Hippocampal formation (tissue), 2 donors: ENCODE measurements at regions not wholly inside any gene's neighbourhood (a gene's known extent, or its start where the extent isn't known, plus 50 kb on each side); places are given as distances from the start of the nearest gene placed in this dataset.
A peak's percentile ranks its signal among the peaks of the same experiment; 100 is the strongest.

Source experiments
- DNase-seq, 2 donors: peaks; one replicate each; lab custom pipeline; 2025; lab: John Stamatoyannopoulos, UW

DNA sequence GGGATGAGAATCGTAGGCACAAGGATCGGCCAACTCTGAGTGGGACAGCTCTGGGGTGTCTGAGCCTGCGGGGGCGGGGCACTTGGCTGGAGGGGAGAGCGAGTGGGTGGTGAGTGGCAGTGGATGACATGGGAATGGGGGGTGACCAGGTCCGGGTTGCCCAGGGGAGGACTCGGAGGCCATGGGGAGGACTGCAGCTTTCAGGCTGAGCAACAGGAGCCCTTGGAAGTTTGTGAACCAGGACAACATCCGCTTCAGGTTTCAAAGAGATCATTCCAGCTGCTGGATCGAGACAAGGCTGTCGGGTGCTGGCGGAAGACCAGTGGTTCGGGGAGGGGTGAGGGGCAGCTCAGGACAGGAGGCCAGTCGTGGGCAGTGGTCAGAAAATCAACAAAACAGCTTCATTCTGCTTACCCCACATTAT is 124.4 kb upstream of the IRF2BP2 start:
- no peak for DNase-seq

DNA sequence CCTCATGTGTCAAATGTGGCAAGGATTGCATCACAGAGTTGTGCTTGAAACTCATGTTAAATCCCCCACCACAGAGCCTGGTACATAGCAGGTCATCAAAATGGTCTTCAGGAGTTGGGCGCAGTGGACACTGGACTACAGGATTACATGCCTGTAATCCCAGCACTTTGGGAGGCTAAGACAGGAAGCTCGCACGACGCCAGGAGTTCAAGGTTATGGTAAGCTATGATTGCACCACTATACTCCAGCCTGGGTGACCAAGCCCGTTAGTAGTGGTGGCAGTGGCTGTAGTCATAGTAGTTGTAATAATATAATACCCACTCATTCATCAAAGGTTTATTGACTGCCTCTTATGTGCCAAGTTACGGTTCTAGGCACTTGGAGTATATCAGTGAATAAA is 123.4 kb upstream of the IRF2BP2 start:
- DNase-seq, result no peak

DNA sequence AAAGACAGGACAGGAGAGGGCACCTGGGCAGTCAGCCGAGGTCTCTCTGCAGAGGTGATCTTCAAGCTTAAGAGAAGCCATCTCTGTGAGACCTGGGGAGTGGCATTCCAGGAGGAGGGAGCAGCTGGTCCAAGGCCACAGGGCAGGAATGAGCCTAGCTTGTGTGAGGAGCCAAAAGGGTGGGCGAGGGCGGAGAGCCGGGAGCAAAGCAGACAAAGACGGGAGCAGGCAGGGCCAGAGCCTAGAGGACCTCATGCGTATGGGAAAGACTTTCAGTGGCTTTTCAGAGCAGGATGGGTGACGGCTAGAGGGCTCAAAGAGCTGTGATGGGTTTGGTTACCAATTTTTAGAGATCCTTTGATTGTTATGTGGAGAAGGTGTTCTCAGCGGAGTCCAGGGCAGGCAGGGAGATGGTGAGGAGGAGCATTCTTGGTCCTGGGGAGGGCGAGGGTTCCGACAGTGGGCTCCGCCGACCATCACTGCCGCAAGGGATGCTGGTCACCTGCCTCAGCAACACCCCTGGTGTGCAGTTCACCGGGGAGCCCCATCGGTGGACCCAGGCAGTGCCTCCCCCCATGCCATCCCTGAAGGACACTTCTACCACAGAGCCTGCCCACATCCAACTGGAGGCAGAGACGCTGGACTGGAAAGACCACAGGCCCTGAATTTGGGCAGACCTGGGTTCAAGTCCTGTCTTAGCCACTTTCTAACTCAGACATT is 122.9 kb upstream of the IRF2BP2 start:
- DNase-seq, result no peak

DNA sequence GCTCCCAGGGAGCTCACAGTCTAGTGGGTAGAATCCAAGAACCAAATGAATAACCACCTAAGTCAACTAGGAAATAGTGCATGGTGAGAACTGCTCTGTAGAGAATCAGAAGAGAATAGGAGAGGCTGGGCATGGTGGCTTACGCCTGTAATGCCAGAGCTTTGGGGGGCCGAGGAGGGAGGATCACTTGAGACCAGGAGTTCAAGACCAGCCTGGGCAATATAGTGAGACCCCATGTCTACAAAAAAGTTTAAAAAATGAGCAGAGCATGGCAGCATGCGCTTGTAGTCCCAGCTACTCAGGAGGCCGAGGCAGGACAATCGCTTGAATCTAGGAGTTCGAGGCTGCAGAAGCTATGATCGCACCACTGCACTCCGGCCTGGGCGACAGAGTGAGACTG is 122.3 kb upstream of the IRF2BP2 start:
- no peak for DNase-seq

DNA sequence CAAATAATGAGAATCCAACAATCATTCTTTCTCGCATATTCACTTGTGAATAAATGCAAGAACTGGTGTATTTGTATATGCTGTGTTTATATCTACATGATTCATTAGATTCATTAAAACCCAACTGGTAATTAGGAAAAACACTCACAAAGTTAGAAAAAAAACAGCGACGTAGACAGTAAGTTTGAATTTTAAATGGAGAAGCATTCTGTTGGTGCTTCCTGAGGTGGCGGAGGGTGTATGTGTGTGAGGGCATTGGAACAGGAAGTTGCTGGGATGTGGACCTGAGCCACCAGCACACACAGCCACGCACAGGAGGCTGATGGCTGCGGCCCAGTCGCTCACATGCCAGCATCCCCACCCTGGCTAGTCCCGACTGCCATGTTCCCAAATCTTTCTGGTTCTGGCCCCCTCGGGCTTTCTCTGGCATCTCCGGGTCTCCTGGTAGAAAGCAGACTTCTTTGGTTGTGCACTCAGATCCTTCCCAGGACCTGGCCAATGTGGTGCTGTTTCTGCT is 121.6 kb upstream of the IRF2BP2 start:
- DNase-seq, result no peak

DNA sequence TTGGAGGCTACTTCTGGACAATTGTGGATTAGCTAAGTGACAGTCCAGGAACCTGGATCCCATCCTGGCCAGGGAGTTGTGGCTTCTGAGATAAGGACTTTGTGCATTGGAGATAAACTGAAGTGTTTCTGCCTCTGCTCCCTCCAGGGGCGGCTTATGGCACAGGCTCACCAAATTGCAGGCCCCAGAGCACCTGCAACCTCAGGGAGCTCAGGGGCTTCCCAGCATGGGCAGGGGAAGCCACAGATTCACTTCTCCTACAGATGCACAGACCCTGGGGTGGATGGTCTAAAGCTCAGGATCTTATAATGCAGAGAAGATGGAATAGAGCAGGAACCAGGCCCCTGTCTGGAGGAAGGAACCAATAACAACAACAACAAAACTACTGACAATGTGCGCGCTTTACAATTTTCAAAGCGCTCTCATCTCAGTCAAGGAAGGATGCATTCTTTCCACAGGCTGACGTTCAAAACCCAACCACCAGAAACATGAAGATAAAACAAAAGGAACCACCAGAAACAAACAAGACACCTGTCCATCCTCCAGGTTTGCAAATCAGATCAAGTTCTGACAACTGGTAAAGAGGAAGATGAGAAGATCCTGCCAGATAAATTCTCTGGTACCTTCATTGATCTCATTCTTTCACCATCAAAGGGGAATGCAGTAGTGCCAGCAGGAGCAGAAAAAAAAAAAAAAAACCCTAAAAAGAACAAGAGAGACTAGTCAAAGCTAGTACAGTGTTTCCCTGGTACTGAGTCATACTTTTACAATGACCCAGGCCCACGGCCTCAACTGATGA is 121.0 kb upstream of the IRF2BP2 start:
- DNase-seq, result no peak

DNA sequence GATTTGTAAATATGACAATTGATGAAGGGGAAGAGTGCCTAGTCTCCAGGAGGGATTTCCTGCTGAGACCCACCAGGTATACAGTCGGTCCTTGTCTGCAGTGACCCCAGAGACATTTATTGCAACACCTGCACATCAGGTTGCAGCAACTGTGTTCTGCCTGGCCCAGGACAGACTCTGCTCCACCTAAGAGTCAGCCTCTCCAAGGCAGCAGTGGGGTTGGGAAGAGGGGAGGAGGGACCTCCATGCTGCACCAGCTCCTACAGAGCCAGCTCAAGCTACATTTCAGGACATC is 120.4 kb upstream of the IRF2BP2 start:
- no peak for DNase-seq

DNA sequence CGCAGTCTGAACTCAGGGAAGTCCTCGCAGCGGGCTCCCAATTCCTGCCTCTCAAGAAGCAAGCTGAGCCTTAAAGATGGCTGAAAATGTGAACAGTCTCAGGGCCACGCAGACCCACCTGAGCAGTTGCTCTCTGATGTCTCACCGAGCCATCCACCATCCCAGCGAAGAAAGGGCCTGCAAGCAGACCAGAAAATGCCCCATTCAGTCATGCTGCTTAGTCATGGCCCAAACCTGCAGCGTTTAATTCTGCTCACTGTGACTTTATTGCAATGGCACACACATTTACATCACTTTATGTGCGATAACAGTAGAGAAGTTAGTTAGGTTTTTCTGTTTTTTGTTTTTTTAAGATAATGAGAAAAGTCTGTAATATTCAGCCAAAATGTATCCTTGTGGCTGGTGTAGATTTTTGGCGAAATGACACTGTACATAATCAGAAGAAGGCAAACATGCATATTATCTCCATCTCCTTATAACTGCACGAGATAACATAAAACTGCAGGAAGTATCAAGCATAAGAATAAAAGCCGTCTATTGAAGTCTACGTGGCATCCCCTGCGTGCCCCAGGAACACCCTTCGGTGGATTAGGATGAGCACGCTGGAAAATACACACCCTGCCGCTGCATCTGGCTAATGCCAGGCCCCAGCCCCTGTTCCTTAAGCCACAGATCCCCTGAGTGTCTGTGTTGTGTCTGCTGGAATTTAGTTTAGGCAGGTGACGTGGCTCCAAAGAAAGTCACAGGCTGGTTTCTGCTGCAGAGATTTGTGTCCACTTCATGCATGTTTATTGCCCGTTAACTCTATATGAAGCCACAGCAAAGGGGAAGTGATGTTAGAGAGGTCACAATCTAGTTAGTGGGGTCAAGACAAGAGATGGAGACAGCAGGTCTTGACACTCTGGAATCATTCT is 119.8 kb upstream of the IRF2BP2 start:
- DNase-seq, result no peak

DNA sequence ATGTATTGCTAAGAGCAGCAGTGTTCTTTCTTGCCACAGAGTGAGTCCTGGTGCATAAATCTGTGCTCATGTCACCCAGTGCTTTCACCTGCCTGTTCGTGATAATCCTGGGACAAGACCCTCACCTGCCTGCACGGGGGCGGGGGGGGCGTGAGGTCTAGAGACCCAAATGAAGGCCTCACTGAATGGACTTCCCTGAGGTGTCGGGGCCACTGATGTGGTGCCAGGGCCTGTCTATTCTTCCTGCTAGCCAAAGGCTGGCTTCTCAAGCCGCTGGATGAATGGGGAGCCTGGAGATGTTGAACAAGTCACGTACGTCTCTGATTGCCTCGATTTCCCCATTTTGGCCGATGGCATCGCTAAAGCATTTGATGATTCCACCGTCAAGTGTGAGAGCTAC is 118.8 kb upstream of the IRF2BP2 start:
- DNase-seq, result no peak

DNA sequence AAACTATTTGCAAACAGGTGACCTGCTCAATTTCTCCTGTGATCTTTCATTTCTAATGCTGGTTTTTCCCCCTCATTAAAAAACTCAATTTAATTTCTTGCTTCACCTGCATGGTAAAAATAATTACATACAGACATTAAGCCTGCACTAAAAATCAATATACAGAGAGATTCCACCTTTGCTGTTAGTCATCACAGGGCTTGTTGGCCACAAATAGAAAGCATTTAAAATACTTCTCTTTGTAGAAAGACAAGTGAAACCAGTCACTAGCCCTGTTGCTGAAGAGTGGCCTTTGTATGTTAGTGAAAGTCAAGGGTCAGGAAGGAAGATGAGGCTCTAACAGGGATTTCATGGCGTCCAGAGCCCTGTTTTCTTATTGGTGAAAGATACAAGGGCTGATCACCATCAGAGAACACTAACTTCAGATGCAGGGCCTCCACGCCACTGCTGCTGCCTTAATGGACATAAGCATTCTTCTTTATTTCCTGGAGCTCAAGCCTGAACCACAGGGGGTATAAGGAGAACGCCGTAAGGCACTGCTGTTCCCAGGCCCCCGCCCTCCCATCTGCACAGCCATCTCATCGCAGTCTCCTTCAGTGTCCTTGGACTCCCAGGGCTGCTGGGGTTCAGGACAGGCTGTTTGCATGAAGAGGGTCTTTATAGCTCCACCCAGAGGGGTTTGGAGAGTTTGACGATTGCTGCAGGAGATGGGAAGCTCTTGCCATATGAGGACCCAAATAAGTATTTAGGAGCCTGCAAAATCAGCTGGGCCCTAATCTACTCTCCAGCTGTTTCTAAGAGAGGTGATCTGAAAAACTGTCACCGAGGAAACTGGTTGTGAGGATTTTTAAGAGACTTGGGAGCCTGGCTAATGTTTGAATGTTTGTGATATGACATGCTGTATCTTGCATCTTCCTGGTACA is 117.3 kb upstream of the IRF2BP2 start:
- DNase-seq, result no peak

DNA sequence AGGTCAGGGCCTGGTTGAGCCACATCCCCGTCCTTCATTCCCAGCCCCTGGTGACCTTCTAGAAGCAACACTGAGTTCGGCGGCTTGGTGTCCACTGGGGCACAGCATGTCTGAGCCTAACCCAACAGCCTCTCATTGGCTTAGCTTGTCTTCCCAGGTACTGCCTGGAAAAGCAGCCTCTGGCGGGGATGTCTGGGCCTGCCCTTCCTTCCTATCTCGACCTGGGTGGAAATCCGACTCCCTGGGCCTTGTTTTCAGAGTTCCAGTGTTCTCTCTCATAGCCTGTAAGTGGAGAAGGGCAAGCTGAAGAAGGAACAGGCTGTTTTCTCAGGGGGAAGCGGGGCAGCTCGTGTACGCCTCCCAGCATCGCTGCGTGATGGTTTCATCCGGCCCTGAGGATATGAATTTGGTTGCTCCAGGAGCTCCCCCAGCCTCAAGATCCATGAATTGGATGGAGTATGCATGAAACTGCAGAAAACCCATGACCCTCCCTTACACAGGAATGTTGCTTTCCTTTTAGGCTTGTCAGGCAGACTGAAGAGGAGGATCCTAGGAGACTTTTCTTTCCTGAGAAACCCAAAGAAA is 116.5 kb upstream of the IRF2BP2 start:
- DNase-seq, result no peak

DNA sequence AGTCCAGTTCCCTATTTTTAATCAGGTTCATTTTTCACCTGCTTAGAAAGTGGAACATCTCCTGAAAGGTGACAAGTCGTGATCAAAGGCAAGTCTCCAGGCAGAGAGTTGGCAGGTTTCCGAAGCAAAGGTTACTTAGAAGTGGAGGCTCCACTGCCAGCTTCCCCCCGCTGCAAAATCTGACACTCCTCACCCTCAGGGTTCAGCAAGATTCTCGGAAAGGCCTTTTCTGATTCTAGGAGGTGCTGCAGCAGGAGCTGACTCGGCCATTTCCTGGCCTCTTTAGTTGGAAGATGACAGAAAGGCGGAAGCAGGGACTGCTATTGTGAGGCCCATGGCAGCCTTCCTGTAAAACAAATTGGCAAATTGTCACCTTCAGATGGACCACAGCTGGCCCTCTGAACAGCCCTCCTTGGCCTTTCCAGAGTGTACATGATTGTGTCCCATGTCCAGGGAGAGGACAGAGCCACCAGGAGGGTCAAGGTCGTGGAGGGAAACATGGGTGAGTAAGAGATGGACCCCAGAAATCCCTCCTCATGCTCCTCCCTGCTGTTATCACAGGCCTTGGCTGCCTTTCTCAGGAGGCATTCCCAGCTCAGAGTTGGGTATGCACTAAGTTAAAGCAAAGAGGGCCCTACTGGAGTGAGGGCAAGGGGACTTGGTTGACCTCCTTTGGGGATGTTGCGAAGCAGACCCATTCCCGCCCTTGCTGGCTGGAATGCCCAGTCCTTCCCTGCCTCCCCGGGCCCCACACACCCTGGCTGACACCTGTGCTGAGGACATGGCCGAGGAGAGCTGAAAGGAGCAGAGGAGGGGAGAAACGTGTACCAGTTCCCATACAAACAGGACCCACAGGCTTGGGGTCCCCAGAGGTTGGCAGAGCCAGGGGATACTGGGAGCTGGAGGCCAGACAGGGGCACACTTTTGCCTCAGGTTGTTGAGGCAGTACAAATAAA is 115.5 kb upstream of the IRF2BP2 start:
- DNase-seq, result peak in 1 of 2 donors; percentile 36

DNA sequence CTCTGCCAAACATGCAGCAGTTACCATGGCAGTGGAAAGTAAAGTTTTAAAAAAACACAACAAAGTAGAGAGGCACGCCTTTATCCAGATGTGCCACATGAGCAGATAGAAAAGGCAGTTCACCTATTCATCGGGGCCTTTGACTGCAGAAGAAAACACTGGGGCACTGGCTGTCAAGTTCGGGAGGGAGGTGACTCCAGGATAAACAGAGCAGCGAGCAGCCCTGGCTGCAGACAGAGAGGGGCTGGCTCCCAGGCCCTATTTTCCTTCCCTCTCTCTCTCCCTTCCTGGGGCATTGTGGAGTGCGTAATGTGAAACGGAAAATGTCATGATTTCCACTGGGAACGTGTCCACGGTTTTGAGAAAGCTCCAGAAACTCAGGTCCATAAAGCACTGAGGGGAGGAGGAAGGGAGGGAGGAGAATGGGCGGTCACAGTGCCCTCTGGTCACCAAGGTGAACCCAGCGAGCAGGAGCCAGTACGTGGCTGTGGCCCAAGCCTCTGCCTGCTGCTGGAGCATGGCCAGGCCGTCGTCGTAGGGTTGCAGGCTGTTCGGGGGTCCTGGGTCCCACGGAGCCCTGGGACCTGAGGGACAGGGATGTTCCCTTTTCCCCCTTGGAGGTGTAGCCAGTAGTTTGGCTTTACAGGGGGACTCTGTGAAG is 114.7 kb upstream of the IRF2BP2 start:
- DNase-seq, result no peak

DNA sequence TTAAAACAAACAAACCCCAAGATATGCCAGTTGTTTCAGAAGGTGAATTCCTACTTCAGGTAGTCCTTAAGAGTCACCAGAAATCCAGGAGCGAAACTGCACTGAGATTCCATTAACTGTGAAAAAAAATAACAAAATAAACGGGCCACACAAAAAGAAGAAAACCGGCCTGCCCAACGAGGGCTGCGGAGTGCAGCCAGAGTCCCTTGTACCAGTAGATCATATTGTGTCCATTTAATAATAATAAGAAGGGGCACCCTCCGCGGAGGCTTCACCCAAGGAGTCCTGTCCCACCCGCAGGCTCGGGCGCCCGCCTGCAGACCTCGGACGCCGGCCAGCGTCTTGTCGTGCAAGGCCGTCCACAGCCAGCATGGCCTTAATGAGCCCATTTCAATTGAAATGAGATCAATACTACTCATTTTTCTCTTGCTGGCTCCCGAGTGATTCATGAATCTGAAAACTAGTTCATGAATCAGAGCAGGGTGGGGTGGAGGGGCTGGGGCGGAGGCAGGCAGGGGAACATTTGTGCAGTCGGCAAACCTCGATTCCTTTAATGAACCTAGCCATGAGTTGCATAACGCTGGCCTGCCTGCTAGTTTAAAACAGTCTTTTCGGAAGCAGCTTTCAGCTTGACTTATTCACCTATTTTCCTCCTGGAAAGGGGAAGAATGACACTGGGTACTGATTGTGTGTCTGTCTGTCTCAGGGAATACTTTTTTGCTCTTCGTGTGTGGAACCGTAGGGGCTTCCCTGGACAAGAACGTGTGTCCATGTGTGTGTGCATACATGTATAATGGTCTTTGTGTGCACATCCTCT is 113.1 kb upstream of the IRF2BP2 start:
- DNase-seq, result peak in 1 of 2 donors; percentile 82

DNA sequence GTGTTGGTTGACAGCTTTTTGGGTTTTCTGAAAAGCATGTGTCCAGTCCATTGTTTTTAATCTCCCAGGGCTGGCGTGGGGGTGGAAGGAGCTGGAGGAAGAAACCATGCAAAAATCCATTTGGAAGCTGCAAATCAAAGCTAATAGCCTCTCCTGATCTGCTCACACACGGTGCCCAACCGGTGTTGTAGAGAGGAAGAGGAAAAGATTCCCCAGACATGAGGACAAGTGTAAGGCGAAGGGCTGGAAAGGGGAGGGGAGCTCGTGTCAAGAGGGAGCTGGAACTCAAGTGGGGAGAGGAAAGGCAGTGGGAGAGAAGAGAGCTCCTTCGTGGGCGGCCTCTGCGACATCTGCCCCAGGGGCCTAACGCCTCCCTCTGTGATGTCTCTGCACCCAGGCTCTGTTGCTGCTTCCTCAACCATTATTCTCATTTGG is 112.3 kb upstream of the IRF2BP2 start:
- no peak for DNase-seq

DNA sequence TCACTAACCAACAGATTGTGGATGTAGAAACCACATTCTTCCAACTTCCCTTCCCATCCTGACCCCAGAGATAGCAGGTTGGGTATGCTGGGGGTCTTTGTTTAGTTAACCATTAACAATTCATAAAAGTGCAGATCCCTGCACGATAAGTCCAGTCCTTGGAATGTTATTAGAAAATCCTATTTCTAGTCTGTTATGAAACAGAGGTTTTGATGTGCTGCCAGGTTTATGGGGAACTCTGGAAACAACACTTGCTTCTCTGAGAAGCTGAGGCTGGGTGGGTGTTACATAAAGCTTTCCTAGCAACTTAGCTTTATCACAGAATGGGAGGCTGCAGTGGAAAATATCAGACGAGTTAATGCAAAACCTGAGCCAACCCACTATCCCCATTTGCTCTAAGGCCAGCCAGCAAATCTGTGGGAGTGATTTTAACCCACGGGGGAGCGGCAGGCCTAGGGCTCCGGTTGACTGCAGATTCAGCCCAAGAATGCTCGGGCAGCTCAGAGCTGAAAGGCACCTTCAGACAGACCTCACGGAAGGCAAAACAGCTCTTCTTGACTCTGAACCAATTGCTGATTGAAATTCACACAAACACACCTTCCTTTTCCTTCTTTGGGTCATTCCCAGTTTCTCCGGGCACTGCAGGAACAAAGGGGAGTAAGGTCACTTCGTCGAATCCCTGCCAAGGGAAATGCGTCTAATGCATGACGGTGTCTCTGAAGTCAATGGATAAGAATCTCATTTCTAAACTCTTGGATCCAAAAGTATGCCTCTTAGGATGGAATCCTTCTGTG is 111.7 kb upstream of the IRF2BP2 start:
- peak in 1 of 2 donors; percentile 69 for DNase-seq

DNA sequence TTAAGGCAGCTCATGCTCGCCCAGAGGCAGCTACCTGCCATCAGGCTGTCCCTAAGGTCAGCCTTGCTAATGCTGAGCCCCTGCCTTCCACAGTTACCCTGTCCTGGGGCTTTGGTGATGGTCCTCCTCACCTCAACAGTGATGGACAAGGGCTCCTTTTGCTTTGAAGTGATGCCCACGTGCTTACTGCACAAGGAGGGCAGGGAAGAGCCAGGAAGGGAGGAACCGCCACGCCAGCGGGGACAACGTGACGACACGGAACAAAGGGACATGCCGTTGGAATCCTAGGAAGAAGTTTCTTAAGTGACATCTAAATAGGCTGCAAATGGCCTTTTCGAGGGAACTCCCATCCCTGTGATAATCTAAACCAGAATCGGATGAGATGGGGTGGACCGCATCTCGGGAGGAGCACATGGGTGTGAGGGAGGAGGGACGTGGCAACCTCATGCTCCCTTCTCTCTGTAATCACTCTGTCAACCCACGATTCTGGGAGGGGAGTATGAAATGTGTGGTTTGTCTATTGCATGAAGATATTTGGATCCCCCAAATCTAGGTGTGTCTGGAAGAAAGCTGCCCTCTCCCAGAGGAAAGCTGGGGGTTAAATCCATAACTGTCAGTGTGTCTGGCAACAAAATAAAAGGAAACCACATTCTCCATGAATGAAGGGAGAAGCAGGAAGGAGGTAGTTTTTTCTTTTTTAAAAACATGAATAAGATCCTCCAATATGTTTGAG is 110.9 kb upstream of the IRF2BP2 start:
- DNase-seq, result no peak
